ENCODE measurements at regions not wholly inside any gene's neighbourhood (a gene's known extent, or its start where the extent isn't known, plus 50 kb on each side); places are given as distances from the start of the nearest gene placed in this dataset.
"Not testable (repeated sequence)": the region's sequence is repeated elsewhere in the genome, so short reads cannot be mapped to it uniquely, and the experiment has no call there.

DNA sequence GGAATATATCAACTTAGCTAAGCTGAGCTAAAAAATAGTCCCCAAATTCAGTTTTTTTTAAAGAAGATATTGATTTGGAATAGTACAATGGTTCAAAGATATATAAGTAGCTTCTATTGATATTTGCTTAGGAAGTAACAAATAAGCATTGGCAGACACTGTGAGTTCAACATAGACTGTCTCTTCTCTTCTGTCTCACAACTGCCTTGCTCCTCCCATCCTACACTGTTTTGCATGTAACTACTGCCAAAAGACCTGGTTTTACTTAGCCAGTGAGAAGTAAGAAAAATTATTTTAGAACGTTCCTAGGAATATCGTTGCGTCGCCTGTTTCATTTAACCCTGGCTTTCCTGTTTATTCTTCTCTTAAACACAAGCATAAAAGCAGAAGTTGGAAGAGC is 859.0 kb upstream of the SPRY2 start:
- DNase-seq, result no peak

DNA sequence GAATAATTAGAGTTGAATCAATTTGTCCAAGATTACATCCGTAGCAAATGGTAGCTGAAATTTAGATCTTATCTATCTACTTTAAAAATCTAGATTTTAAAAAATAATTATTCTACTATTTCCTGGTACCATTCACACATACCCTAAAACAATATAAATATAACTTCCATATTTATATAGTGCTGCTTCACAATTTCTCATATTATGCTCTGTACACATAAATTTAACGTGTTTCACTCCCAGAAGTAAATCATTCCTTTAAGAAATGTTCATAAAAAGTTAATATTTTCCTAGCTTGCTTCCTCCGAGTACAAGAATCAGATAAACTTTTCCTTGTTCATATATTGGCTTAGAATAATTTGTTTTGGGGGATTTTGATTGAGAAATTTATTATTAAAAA is 857.0 kb upstream of the SPRY2 start:
- DNase-seq, result no peak

DNA sequence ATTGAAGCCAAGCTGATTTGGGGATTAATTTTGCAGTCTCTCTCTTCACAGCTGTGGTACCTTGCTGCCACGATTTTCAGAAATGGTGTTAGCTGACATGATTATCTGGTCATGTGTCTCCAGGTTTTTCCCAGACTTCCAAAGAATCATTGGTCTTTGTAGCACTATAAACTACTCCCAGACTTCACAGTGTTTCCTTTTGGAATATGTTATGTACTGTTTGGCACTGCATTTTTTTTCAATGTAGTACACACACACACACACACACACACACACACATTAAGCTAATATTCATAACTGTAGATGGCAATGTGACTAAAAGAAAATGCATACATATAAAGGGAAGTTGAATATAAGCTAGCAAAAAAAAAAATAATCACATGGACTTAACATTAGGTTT is 856.6 kb upstream of the SPRY2 start:
- no peak for DNase-seq

DNA sequence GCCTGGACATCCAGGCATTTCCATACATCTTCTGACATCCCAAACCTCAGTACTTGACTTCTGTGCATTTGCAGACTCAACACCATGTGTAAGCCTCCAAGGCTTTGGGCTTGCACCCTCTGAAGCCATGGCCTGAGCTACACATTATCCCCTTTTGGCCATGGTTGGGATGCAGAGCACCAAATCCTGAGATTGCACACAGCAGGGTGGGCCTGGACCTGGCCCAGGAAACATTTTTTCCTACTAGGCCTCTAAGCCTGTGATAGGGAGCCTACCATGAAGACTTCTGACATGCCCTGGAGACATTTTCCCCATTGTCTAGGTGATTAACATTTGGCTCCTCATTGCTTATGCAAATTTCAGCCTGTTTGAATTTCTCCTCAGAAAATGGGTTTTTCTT is 853.4 kb upstream of the SPRY2 start:
- DNase-seq, result no peak

DNA sequence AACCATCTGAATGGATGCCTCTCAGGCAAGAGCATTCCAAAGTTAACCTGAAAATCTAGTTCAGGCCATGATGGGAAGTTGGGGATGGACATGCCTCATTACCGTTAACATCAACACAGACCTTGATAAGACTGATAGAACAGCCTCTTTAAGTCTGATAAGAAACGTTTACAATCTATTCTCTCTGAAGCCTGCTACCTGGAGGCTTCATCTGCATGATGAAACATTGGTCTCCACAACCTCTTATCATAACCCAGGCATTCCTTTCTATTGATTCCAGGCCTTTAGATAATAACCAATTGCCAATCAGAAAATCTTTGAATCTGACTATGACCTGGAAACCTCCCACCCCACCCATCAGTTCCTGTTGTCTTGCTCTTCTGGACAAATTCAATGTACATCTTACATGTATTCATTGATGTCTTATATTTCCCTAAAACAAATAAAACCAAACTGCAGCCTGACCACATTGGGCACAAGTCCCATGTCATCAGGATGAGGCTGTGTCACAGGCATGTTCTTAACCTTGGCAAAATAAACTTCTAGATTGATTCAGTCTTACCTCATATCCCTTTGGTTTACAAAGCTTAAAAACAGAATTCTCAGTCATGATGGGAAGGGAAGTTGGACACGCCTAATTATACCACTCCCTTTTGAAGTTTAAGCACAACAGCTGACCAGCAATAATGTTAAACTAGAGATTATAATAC is 843.8 kb upstream of the SPRY2 start:
- DNase-seq, result no peak

DNA sequence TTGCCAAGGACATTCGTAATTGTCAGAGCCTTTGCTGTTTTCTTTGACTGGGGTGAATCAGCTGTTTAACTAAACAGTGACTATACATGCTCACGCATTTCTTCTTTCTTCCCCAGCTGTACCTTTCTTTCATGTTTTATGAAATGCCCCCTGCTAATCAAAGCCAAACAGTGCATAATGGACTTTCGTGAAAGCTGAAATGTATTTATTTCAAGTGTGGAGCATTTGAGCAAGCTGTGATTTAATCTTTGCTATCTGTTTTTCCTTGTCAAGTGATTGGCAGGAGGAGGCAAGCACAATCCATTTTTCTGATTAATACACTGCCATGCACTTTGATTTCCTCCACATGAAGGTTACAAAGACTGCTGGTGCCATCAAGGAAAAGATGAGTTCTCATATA is 831.7 kb upstream of the SPRY2 start:
- DNase-seq, result no peak

DNA sequence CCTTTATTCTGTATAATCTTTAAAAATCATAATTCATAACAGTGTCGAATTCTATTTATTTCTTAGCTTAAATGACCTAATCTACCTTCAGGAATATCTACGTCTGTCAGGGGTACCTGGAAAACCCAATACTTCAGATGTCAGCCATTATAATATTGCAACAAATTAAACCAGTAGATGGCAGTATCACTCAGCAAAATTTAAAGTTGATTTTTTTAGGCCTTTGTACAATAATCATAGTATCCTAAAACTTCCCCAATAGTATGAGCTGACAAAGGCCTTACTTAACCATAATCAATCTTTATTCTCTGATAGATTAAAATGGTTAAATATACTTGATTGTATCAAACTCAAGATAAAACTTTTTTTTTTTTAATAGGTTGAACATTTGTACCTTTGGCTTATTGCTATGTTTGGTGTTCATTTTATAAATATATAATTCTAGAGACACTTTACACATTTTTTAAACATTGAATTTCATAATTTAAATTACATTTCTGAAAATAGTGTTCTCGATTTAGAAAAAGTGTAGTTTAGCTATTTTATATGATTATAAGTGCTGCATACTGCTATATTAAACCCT is 830.2 kb upstream of the SPRY2 start:
- no peak for DNase-seq

DNA sequence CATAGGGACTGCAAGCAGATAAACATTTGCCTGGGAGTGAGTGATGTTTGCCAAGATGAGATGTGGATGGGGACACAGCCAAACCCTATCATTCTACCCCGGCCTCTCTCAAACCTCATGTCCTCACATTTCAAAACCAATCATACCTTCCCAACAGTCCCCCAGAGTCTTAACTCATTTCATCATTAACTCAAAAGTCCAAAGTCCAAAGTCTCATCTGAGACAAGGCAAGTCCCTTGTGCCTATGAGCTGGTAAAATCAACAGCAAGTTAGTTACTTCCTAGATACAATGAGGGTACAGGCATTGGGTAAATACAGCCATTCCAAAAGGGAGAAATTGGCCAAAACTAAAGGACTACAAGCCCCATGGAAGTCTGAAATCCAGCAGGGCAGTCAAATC is 822.9 kb upstream of the SPRY2 start:
- not testable (repeated sequence) for DNase-seq

DNA sequence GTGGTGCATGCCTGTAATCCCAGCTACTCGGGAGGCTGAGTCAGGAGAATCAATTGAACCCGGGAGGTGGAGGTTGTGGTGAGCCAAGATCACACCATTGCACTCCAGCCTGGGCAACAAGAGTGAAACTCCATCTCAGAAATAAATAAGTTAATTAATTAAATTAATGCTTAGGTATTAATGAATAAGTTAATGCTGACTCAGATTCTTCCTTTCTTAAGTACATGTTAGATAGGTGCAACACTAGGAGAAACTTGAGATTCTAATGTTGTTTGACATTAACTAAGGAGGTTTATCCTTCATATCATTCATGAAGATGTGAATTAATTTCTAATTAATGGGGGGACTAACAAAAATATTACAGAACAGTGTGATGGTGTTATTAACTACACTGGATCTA is 812.6 kb upstream of the SPRY2 start:
- no peak for DNase-seq

DNA sequence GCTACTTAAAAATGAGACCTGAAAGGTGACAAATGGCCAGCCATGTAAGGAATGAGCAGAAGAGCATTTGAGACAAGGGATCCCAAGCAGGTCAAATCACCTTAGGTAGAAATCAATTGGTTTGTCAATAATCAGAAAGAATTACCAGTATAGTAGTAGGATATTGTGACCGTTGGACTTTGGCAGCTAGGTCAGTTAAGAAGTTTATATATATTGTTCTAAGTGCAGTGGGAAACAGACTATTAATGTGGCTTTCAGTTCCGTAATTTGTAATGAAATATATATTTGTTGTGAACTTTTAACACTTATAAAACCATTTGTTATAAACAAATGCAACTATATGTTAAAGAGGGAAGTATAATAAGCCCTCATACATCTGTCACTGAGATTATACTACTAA is 807.9 kb upstream of the SPRY2 start:
- no peak for DNase-seq

DNA sequence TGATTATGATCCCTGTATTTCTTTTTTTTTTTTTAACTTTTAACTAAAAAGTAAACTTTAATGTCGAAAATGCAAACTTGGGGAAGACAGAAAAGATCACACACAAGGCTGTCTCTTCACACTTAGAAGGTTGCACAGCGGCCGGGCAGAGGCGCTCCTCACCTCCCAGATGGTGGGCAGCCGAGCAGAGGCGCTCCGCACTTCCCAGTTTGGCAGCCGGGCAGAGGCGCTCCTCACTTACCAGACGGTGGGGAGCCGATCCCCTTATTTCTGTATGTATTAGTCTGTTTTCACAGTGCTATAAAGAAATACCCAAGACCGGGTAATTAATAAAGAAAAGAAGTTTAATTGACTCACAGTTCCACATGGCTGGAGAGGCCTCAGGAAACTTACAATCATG is 805.6 kb upstream of the SPRY2 start:
- not testable (repeated sequence) for DNase-seq

DNA sequence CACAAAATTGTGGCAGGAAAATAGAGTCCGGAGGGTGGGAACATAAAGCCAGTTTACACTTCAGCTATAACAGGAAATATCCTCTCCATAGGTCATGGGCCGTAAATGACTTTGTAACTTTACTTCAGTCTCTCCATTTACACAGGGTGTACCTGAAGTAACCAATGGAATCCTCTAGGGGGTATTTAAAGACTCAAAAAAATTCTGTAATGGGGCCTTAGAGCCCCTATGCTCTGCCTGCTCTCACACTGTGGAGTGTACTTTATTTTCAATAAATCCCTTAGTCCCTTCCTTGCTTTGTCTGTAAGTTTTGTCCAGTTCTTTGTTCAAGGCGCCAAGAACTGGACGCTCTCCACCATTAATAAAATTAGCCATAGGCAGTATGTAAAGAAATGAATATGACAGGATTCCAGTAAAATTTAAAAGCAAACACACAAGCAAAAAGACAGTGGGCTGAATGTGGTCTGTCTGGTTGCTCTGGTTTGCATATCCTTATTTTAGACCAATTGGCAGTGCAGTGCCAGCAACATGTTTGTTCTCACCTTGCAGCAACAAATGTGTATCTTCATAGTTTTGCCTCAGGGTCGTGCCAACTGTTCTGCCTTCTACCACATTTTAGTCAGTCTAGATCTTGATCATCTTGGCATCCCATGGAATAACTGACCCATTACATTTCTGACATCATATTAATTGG is 801.5 kb upstream of the SPRY2 start:
- DNase-seq, result no peak

DNA sequence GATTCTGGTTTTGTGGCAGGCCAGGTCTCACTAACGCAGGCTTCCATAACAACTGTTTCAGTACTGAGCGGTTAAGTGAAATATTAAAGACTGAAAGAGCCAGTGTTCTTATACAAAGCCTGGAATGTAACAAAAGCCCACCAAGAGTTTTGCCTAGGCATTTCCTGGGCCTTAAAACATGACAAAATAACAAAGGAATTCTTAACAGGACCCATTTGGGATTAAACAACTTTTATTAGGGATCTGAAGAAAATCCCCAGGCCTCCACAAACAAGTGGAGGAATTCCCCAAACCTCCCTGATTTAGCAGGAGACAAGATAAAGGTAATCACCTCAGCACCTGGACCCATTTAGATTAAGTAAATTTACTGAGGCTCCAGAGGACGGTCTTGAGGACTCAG is 799.7 kb upstream of the SPRY2 start:
- no peak for DNase-seq

DNA sequence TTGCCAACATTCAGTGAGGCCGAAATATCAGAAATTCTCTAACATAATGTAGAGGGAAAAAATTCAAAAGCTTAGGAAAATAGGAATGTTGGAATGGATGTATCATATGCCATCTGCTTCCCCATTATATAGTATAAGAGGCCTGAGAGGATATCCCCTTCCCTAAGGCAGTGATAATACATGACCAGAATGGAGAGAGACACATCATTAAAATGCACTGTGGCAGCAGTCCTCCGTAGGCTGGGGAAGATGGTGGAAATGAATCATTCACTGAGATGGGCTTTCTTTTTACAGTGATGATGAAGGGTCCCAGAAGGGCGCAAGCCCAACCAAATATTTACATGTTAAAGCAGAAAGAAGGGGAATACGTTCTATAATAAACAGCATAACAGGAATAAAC is 799.1 kb upstream of the SPRY2 start:
- no peak for DNase-seq

DNA sequence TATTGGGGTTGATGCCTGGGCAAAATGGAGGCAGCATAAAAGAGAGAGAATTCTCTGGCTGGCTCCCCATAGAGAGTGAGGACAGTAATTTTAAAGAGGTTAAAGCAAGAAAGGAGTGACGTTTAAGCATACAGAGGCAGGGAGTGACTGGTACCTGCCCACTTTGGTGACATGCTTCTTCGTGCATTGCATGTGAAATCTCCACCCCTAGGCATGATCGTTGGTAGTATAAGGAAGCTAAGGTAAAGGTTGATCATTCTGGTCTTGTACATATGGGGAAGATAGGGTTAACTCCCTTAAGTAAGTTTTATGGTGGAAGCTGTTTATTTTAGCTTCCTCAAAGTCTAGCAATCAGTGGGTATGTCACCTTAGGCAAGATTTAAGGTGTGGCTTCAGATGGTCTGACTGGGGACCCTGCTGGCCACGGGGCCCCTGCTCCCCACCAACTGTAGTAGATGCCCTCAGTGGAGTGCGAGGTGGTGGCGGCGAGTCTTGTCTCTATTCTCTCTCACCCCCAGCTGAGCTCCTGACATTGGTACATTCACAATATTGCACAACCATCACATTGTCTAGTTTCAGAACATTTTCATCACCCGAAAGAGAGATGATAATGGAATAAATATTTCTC is 797.5 kb upstream of the SPRY2 start:
- no peak for DNase-seq

DNA sequence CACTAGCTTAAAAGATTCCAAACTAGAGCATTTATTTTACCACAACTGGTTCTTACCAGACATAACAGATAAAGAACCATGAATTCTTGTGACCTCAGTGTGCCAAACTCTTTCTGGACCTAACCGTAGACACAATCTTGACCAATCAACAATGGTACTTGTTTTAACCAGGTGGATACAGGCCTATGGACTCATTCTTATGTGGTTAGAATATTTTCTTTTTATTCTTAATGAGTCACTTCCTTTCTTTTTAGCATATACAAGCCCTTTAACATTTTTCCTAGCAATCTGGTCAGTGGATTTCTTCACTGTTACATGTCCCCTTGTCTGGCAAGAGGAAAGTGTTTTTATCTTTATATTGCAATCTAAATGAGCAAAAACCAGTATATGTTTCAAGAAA is 792.1 kb upstream of the SPRY2 start:
- DNase-seq, result no peak

DNA sequence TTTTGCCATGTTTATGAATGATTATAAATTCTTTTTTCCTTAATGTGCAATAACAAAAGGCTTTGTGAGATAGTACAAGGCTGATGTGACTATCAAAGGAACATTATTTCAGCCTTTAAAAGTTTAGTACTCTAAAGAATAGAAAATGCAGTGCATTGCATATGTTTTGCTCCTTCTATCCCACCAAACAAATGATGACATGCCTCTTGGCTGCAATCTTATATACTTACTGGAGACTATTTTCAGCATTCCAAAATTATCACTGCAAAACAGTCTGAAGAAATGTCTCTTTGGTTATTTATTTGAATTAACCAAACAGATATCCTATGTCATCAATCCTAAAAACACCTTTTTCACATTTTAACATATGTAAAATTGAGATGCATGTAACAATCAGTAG is 776.5 kb upstream of the SPRY2 start:
- no peak for DNase-seq

DNA sequence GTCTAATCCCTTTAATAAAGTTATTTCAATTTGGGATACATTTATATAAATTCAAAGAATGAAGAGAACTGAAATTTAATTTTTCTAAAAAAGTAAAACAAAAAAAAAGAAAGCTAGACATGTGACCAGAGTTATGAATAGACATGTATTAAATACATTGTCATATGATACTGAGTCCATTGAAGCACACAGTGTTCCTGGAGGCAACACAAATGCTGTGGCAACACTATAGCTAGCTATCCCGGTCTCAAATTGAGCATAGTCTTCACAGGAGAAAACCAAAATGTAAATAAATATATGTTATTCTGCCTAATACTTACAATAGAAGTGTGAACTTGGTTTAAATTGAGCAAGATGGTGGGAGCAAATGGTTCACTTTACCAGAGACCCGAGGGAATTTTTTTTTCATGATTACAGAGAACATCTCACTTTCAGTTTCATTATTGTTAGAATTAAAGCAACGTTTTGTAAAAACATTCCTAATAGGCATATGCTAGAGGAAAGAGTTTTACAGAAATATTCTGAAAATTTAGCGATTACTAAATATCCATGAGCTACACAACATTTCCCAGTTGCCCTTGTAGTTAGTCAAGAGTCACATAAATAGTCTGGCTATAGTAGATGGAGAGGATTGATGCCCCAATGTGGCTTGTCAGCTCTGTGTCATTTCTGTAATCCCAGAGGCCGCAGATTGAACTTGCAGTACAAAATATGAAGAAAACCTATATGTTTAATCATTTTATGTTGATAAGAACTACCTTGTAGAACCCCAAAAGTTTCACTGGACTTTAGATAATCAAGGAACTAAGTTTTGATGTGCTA is 775.7 kb upstream of the SPRY2 start:
- no peak for DNase-seq

DNA sequence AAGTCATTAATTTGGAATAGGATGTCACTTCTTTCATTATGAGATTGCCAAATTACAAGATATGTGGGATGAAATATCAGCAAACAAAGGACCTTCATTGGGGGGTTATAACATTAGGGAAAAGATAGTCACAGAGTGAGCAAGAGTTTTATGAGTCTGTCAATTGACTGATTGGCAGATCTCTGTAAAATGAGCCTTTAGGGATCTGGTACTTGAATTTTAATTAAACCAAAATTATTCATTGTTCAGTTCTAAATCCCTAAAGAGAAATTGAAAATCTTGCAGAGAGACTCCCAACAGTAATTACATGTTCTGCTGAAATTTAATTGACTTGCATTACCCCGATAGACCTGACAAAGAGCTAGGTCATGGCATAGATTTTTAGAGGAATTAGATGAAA is 768.1 kb upstream of the SPRY2 start:
- DNase-seq, result no peak

DNA sequence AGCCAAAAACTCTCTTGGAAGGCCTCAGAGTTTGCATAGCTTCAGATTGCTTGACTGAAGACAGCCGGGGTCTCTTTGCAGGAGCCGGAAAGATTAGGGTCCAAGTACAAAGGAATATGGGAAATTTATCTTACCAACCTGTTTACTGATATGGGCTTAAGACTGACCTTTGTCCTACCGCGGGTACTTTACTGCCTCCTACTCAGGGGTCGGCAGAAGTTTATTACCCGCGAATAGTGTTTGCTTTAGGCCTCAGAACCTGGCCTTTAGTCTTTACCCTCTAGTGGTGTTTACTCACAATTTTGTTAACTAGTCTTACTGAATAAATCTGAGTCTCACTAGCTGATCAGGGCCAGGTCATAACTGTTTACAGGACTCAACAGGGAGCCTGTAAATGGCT is 765.4 kb upstream of the SPRY2 start:
- DNase-seq, result no peak

DNA sequence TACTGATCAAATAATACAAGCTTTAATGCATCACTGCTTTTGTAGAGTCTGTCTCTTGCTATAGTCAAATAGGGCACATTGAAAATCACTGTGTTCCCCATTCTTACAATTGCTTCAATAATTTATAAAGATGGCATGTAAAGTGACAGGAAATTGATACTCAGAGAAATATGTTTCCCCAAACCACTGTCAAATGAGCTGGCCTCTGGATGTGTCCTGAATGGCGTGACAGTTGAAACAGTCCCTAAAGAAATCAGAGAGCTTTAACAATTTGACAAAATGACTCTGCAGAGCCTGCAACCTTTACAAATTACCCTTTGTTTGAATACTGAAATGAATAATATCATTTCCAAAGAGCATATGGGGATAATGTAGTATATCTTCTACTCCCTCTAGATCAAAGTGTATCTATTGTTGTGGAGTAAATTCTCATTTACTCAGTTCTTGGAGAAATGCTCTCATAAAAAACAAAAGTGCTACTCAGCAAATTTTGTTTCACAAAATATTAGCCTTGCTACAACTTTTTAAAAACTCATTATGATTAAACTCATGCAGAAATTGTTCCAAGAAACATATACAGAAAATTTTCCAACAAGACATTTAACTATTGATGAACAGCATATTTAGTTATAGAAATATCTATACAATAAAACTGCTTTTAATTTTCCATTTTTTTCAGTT is 763.2 kb upstream of the SPRY2 start:
- DNase-seq, result no peak

Measured in anterior cingulate cortex (tissue), 58 donors.